C4-2B (cell line): ENCODE measurements at regions not wholly inside any gene's neighbourhood (a gene's known extent, or its start where the extent isn't known, plus 50 kb on each side); places are given as distances from the start of the nearest gene placed in this dataset.

Source experiments
- ZFX ChIP-seq: fragments of 450-650 bp; IDR thresholded peaks from 2 replicates; pipeline ENCODE4 v1.6.1; 2017
- TF ChIP-seq, protein P1 (sequence below): fragments of 450-650 bp; conservative IDR thresholded peaks from 2 replicates; pipeline ENCODE4 v1.5.1; 2017; ENCODE audit warnings: mild to moderate bottlenecking

DNA sequence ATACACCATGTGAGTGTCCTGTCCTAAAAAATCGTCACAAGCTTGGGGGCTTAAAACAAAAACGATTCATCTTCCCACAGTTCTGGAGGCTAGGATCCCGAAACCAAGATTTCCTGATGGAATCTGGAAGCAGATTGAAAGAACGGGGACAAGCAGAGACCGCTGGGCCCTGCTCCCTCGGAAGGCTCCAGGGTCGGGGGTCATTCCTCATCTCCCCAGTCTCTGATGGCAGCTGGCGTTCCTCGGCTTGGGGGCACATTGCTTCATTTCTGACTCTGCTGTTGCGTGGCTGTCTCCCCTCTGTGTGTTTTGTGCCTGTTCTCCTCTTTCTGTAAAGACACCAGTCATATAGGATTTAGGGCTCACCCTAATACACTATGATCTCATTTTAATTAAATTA, 114.2 kb upstream of the TMPRSS2 start:
- TF ChIP-seq, protein P1, sequence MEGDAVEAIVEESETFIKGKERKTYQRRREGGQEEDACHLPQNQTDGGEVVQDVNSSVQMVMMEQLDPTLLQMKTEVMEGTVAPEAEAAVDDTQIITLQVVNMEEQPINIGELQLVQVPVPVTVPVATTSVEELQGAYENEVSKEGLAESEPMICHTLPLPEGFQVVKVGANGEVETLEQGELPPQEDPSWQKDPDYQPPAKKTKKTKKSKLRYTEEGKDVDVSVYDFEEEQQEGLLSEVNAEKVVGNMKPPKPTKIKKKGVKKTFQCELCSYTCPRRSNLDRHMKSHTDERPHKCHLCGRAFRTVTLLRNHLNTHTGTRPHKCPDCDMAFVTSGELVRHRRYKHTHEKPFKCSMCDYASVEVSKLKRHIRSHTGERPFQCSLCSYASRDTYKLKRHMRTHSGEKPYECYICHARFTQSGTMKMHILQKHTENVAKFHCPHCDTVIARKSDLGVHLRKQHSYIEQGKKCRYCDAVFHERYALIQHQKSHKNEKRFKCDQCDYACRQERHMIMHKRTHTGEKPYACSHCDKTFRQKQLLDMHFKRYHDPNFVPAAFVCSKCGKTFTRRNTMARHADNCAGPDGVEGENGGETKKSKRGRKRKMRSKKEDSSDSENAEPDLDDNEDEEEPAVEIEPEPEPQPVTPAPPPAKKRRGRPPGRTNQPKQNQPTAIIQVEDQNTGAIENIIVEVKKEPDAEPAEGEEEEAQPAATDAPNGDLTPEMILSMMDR = no peak
- no peak for TF ChIP-seq ZFX
